ENCODE measurements at regions not wholly inside any gene's neighbourhood (a gene's known extent, or its start where the extent isn't known, plus 50 kb on each side); places are given as distances from the start of the nearest gene placed in this dataset.

GRCh38 chr10:84844461-84844860 is 516.1 kb downstream of the CCSER2 start:
- no peak for TF ChIP-seq CTCF (IDR thresholded peaks at IDR 0.05; ENCODE audit: borderline replicate concordance, control extremely low read depth, extremely low read depth, insufficient read depth, missing control alignments)
- in situ Hi-C loops (cut with MboI; ENCODE audit: low sequenced_read_pairs, unreplicated experiment) = no loop called here
- DNase-seq (ENCODE audit: low spot score) = no peak

GRCh38 chr10:84845628-84846261 is 517.4 kb downstream of the CCSER2 start:
- DNase-seq (ENCODE audit: low spot score) = no peak
- TF ChIP-seq CTCF (IDR thresholded peaks at IDR 0.05; ENCODE audit: borderline replicate concordance, control extremely low read depth, extremely low read depth, insufficient read depth, missing control alignments) = no peak
- in situ Hi-C loops (cut with MboI; ENCODE audit: low sequenced_read_pairs, unreplicated experiment) = no loop called here

- DNase-seq (ENCODE audit: low spot score) = no peak
- in situ Hi-C loops (cut with MboI; ENCODE audit: low sequenced_read_pairs, unreplicated experiment) = no loop called here
- no peak for TF ChIP-seq CTCF (IDR thresholded peaks at IDR 0.05; ENCODE audit: borderline replicate concordance, control extremely low read depth, extremely low read depth, insufficient read depth, missing control alignments)
These were observed 518.4 kb downstream of the CCSER2 start for GRCh38 chr10:84846658-84847316.

- DNase-seq (ENCODE audit: low spot score) = no peak
- no peak for TF ChIP-seq CTCF (IDR thresholded peaks at IDR 0.05; ENCODE audit: borderline replicate concordance, control extremely low read depth, extremely low read depth, insufficient read depth, missing control alignments)
- in situ Hi-C loops (cut with MboI; ENCODE audit: low sequenced_read_pairs, unreplicated experiment) = no loop called here
These were observed 520.6 kb downstream of the CCSER2 start for GRCh38 chr10:84848967-84849366.

GRCh38 chr10:84850826-84851225 is 522.4 kb downstream of the CCSER2 start:
- in situ Hi-C loops (cut with MboI; ENCODE audit: low sequenced_read_pairs, unreplicated experiment) = no loop called here
- no peak for DNase-seq (ENCODE audit: low spot score)
- no peak for TF ChIP-seq CTCF (IDR thresholded peaks at IDR 0.05; ENCODE audit: borderline replicate concordance, control extremely low read depth, extremely low read depth, insufficient read depth, missing control alignments)

- TF ChIP-seq CTCF (IDR thresholded peaks at IDR 0.05; ENCODE audit: borderline replicate concordance, control extremely low read depth, extremely low read depth, insufficient read depth, missing control alignments) = no peak
- in situ Hi-C loops (cut with MboI; ENCODE audit: low sequenced_read_pairs, unreplicated experiment) = no loop called here
- DNase-seq (ENCODE audit: low spot score) = no peak
These were observed 526.0 kb downstream of the CCSER2 start for GRCh38 chr10:84854439-84854838.

All from GM13976 (cell line).